ENCODE measurements at regions not wholly inside any gene's neighbourhood (a gene's known extent, or its start where the extent isn't known, plus 50 kb on each side); places are given as distances from the start of the nearest gene placed in this dataset.

DNA sequence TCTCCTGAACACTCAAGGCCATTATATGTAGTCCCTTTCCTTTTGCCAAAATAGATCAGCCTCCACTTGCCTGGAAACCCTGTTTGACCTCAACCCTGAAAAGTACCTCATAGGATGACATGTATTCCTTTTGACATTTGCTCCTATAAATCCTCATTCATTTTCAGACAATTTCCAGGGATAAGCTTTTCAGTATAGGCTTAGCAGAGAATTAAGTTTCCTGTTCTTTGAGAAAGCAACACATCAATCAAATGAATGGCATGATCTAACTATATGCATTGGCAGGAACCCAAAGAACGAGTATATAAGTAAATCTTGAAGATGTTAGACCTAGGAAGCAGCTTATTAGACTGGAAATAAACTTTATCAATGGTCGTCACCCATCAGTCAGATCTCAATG, 483.0 kb downstream of the CCDC85A start:
- TF ChIP-seq POLR2A (IDR thresholded peaks at IDR 0.05; ENCODE audit: low read length) (no peak), GATA1 (IDR thresholded peaks at IDR 0.05; ENCODE audit: low read depth, low read length) (no peak)

All from erythroblast (primary cell).